Fibroblast of mammary gland (primary cell): ENCODE measurements at regions not wholly inside any gene's neighbourhood (a gene's known extent, or its start where the extent isn't known, plus 50 kb on each side); places are given as distances from the start of the nearest gene placed in this dataset.

ENCODE experiments used
- DNase-seq: peaks from one replicate; pipeline ENCODE4 v3.0.0-alpha.2; 2010; ENCODE audit warnings: low read depth
- H3K4me3 ChIP-seq: 2 replicates; pipeline ENCODE4 v1.5.1; 2011; ENCODE audit warnings: low read depth, mild to moderate bottlenecking, low read length, moderate library complexity; ENCODE audit not compliant: control insufficient read depth
- CTCF ChIP-seq: conservative IDR thresholded peaks from 2 replicates; pipeline ENCODE4 v1.5.1; 2011; ENCODE audit warnings: low read depth, low read length, inconsistent platforms; ENCODE audit not compliant: control insufficient read depth, insufficient read depth

GRCh38 chr2:56133931-56134629 is 49.7 kb upstream of the CCDC85A start:
- H3K4me3 ChIP-seq, result no peak overlapping the region
- TF ChIP-seq CTCF, result no peak
- no peak for DNase-seq
